Erythroblast (primary cell): ENCODE measurements at regions not wholly inside any gene's neighbourhood (a gene's known extent, or its start where the extent isn't known, plus 50 kb on each side); places are given as distances from the start of the nearest gene placed in this dataset.

Experiments used
- GATA1 ChIP-seq: IDR thresholded peaks from 2 replicates; pipeline ENCODE4 v1.6.1; 2011; ENCODE audit warnings: low read depth, mild to moderate bottlenecking, control low read depth, low read length, moderate library complexity
- POLR2A ChIP-seq: IDR thresholded peaks from 2 replicates; pipeline ENCODE4 v1.6.1; 2011; ENCODE audit warnings: mild to moderate bottlenecking, low read length

DNA sequence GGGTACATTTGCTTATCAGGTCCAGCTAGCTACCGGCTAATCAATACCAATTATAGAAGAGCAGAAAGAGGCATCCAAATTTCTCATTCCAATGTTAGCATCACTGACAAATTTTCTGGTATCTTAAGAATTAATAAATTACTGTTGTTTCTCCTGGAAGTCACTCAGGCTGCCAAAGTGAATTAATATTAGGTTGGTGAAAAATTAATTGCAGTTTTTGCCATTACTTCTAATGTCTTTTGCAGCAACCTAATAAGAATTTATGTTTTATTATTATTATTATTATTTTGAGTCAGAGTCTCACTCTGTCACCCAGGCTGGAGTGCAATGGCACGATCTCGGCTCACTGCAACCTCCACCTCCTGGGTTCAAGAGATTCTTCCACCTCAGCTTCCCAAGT is 979.9 kb downstream of the TYW1 start:
- TF ChIP-seq POLR2A (no peak), GATA1 (no peak)
